GM12891 (cell line): ENCODE measurements at regions not wholly inside any gene's neighbourhood (a gene's known extent, or its start where the extent isn't known, plus 50 kb on each side); places are given as distances from the start of the nearest gene placed in this dataset.

Source experiments
- POLR2A ChIP-seq: IDR thresholded peaks from 2 replicates; pipeline ENCODE4 v1.6.1; 2011; ENCODE audit warnings: low read depth, low read length, control low read depth
- POLR2AphosphoS5 ChIP-seq: IDR thresholded peaks from 2 replicates; pipeline ENCODE4 v1.6.1; 2011; ENCODE audit warnings: low read depth, low read length, control low read depth
- TAF1 ChIP-seq: IDR thresholded peaks from 2 replicates; pipeline ENCODE4 v1.6.1; 2011; ENCODE audit warnings: low read depth, low read length, control low read depth

DNA sequence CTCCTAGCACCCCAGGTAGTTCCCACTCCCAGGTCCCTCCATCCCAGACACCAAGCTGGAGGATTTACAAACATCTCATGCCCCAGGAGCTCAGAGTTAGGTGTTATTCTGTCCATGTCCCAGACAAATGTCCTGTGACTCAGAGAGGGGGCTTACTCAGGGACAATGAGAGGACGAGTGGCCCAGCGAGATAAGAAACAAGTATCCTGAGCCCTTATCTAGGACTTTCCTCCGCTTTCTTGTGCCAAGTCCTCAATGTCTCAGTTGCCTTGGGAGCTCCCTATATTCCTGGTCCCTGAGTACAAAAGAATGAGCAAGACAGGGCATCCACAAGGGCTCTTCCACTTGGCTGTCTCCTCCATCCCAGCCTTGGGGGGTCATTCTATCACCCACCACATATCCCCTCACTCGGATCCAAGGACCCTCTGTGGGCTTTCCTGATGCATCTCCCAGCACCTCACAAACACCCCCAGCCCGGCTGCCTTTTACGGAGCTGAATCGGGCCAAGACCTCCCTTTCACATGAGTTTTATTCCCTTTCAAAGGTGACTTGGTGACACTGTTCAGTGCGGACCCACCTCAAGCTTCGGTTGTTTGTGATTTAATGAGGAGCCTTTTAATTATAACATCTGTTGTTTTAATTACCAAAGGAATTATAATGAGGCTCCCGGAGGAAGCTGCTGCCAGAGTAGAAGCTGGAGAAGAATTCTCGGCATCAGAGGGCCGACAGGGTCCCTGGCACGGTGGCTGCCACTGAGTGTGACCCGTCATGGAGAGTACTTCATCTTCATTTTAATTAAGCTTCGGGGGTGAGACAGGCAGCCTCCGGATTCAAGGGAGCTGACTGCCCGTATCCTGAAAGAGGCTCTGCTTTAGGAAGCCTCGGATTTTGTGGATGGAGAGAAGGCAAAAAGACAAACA, 121.5 kb downstream of the WSCD1 start:
- TF ChIP-seq POLR2A (no peak), TAF1 (no peak), POLR2AphosphoS5 (no peak)
